NCI-H345 treated with DMSO at 0.1 percent for 48 hours (cell line): ENCODE measurements at regions not wholly inside any gene's neighbourhood (a gene's known extent, or its start where the extent isn't known, plus 50 kb on each side); places are given as distances from the start of the nearest gene placed in this dataset.
A peak's percentile ranks its signal among the peaks of the same experiment; 100 is the strongest.

Experiments
- DNase-seq: peaks from one replicate; lab custom pipeline; 2025; ENCODE audit not compliant: unreplicated experiment; lab: John Stamatoyannopoulos, UW

GRCh38 chr21:31470896-31471694 is 127.0 kb upstream of the TIAM1 start:
- DNase-seq = peak; percentile 21

- DNase-seq = no peak
These were observed 116.9 kb upstream of the TIAM1 start for GRCh38 chr21:31460980-31461379.

GRCh38 chr21:31459457-31459856 is 115.4 kb upstream of the TIAM1 start:
- DNase-seq = no peak

GRCh38 chr21:31457675-31458074 is 113.6 kb upstream of the TIAM1 start:
- no peak for DNase-seq

- DNase-seq = no peak
These were observed 112.1 kb upstream of the TIAM1 start for GRCh38 chr21:31456201-31456600.

- no peak for DNase-seq
These were observed 111.4 kb upstream of the TIAM1 start for GRCh38 chr21:31455506-31455905.

- DNase-seq = no peak
These were observed 106.9 kb upstream of the TIAM1 start for GRCh38 chr21:31450980-31451379.

GRCh38 chr21:31449921-31450535 is 106.0 kb upstream of the TIAM1 start:
- DNase-seq = no peak

- DNase-seq = no peak
These were observed 104.4 kb upstream of the TIAM1 start for GRCh38 chr21:31448496-31448895.

GRCh38 chr21:31447505-31447904 is 103.4 kb upstream of the TIAM1 start:
- DNase-seq = no peak

GRCh38 chr21:31446226-31446855 is 102.3 kb upstream of the TIAM1 start:
- DNase-seq = no peak

- DNase-seq = no peak
These were observed 101.1 kb upstream of the TIAM1 start for GRCh38 chr21:31445137-31445536.

- no peak for DNase-seq
These were observed 99.9 kb upstream of the TIAM1 start for GRCh38 chr21:31443736-31444521.

- DNase-seq = no peak
These were observed 98.3 kb upstream of the TIAM1 start for GRCh38 chr21:31442339-31442738.

- no peak for DNase-seq
These were observed 85.4 kb upstream of the TIAM1 start for GRCh38 chr21:31429506-31429905.

GRCh38 chr21:31426235-31426797 is 82.3 kb upstream of the TIAM1 start:
- no peak for DNase-seq

GRCh38 chr21:31425138-31425537 is 81.1 kb upstream of the TIAM1 start:
- no peak for DNase-seq

GRCh38 chr21:31424058-31424457 is 80.0 kb upstream of the TIAM1 start:
- DNase-seq = no peak

GRCh38 chr21:31420988-31421387 is 76.9 kb upstream of the TIAM1 start:
- no peak for DNase-seq

- DNase-seq = no peak
These were observed 76.3 kb upstream of the TIAM1 start for GRCh38 chr21:31420354-31420753.

- DNase-seq = no peak
These were observed 74.4 kb upstream of the TIAM1 start for GRCh38 chr21:31418377-31419001.
